ENCODE measurements at regions not wholly inside any gene's neighbourhood (a gene's known extent, or its start where the extent isn't known, plus 50 kb on each side); places are given as distances from the start of the nearest gene placed in this dataset.
"Not testable (repeated sequence)": the region's sequence is repeated elsewhere in the genome, so short reads cannot be mapped to it uniquely, and the experiment has no call there.

GRCh38 chr7:136324073-136324704, 347.0 kb upstream of the MTPN start:
- no peak for DNase-seq (ENCODE audit: low spot score)

DNA sequence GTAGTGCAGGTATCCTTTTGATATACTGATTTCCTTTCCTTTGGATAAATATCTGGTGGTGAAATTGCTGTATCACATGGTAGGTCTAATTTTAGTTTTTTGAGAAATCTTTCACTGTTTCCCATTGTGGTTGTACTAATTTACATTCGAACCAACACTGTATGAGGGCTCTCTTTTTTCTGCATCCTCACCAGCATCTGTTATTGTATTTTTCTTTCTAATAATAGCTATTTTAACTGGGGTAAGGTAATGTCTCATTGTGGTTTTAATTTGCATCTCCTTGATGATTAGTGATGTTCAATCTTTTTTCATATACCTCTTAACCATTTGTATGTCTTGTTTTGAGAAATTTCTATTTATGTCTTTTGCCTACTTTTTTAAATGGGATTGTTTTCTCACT, 335.4 kb upstream of the MTPN start:
- no peak for DNase-seq (ENCODE audit: low spot score)

DNA sequence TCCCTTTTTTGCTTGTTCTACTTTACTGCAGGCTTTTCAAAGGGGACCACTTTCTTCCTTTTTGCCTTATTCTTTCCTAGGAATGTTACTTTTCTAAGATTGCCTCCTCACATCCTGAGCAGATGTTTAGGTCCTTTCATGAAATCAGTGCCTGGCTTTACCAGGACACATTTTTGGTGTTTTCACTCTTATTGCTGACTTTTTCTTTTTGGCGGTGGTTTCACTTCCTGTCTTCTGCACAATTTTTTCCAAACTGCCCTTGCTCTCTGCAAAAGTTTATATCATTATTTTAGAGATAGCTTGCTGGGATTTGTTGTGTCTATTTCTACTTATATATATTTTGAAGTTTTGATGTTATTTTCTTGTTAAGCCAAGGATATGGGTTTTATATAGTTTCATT, 332.2 kb upstream of the MTPN start:
- DNase-seq (ENCODE audit: low spot score): no peak

- no peak for DNase-seq (ENCODE audit: low spot score)
Measured at GRCh38 chr7:136308230-136308629, 331.1 kb upstream of the MTPN start.

GRCh38 chr7:136303162-136303561, 326.0 kb upstream of the MTPN start:
- no peak for DNase-seq (ENCODE audit: low spot score)

DNA sequence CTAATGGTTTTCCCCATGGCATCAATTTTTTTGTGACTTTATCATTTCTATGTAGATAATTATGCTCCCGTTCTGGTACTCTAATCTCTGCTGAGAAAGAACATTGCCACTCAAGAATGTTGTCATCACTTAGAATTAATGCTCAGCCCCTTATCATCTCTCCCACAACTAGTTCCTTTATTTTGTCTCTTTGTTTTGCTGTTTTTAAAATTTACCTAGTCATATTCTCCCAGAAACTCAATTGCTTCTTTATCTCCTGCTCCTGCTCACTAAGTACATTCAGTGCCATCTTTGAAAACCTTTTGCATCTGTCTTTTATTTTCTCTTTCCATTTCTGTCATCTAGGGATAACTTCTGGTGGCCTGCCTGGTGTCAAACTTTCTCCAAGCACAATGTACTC, 324.9 kb upstream of the MTPN start:
- DNase-seq (ENCODE audit: low spot score): no peak

DNA sequence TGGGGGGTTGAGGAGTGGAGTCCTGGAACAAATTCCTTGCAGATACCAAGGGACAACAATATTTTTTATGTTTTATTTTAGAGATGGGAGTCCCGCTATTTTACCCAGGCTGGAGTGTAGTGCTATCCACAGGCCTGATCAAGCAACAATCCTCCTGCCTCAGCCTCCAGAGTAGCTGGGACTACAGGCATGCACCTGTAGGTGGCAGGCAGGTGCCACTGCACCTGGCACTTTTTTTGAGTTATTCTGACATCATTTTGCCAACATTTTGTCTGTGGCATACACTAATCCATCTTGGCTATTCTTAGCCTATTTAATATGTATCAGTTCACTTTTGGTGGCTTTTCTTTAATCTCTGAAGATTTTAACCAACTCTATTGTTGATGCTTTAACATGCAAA, 317.8 kb upstream of the MTPN start:
- DNase-seq (ENCODE audit: low spot score): no peak

DNA sequence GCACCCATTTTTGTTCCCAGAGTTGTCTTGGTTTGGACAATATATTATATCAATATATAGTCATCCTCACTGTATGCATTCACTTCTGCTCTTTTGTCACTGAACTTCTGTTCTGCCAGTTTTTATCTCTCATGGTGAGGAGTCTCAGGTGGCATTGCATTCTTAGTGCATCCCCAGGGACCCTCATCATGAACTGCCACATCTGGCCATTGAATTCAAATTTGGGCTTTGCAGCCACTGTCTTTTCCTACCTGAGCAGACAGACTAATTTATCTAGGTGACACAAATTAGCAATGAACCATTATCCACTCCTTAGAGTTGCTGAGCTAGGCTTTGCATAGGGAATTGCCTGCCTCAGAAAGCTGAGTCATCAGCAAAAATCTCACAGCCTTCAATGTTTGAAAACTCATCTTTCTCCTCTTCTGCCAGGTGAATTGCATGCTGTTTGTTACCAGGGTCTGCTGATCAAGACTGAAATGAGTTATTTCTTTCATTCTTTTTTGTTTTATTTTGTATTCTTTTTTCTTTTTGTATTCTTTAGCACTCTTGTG, 316.8 kb upstream of the MTPN start:
- DNase-seq (ENCODE audit: low spot score): no peak

DNA sequence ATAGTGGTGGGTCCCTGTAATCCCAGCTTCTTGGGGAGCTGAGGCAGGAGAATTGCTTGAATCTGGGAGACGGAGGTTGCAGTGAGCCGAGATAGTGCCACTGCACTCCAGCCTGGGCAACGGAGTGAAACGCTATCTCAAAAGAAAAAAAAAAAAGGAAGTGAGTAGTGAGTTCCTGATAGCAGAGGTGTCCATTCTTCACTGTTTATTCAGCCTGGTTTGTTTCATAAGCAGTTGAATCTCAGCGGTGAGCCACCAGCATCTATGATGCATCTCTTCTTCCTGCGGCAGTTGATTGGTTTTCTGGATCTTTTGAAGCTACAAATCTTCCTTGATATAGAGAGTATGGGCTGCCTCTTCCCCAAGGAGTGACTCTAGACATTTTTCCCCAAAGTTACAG, 316.1 kb upstream of the MTPN start:
- no peak for DNase-seq (ENCODE audit: low spot score)

DNA sequence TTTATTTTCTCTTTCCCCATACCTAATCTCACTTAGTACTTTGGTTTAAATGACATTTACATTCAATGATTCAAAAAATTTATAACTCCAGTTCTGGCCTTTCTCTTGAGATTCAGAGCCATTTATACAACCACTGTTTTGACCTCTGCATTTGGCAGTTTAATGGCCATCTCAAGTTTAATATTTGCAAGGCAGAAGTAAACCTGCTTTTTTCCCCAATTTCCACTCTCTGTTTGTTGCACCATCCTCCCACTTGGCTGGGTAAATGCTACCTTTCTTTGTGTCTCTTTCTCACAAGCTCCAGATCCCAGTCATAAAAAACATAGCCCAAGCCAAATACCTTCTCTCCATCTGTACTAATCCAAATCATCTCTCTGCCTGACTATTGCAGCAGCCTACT, 315.2 kb upstream of the MTPN start:
- no peak for DNase-seq (ENCODE audit: low spot score)

DNA sequence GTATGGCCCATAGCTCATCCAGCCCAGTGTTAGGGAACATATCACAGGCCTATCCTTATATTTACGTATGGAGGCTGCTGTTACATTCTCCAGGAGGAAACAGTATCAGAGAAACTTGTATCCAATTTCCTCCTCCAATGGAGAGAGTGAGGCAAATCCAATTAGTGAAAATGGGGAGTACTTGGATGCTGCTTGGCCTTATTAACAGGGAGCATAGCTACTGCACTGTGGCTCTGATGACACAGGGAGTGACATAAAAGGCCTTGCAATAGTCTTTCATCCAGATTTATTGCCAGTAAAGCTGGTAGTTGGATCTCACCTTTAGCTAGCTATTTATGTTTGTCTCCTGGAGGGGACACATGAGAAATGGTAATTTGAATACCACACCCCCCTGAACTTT, 313.2 kb upstream of the MTPN start:
- DNase-seq (ENCODE audit: low spot score): no peak

DNA sequence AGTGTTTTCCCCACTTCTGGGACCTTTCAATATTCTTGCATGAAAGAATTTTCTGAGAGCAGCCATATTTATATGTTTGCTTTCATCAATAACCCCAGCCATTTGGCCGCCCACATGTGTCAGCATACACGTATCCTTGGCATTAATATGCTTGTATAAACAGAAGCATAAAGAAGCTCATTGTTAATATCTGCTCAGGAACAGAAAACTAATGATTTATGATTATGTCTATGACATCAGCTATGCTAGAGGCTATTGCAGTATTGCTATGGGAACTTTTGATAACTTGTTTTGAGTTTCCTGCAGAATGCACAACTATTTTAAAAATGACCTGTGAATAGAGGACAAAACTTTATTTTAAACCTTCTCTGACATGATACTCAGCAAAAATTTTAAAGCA, 300.9 kb upstream of the MTPN start:
- peak; percentile 94 for DNase-seq (ENCODE audit: low spot score)

GRCh38 chr7:136275794-136276193, 298.6 kb upstream of the MTPN start:
- DNase-seq (ENCODE audit: low spot score): no peak

- no peak for DNase-seq (ENCODE audit: low spot score)
Measured at GRCh38 chr7:136274636-136275345, 297.6 kb upstream of the MTPN start.

- DNase-seq (ENCODE audit: low spot score): no peak
Measured at GRCh38 chr7:136272934-136273333, 295.8 kb upstream of the MTPN start.

DNA sequence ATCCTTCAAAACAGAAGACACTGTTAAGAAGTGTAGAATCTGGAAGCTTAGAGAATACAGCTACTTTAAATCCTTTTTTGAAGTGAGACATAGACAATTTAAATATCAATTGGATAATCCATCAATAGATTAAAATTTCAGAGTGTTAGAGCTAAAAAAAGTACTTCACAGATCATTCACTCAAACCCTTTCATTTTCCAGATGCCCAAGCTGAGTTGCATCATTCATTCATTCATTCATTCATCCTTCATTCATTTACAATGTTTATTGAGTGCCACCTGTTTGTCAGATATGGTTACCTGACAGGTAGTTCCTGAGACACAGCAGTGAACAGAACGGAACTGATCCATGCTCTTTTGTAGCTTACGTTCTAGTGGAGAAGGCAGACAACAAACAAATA, 290.7 kb upstream of the MTPN start:
- DNase-seq (ENCODE audit: low spot score): no peak

DNA sequence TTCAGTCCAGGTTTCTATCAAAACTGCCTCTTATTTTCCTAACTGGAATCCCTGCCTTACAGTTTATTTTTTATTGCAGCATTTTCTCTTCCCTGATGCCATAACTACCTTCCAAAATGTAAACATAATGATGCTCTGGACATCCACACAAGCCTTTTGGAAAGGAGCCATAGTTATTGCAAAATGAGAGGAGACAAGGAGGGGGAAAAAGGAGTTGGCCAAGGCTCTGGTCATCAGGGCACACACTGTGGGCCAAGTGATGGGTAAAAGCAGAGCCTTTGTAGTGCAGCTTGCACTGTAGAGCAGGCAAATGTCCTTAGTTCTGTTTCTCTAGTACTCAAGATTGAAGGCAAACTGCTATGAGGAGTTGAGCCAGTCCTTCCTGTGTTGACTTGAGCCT, 289.3 kb upstream of the MTPN start:
- no peak for DNase-seq (ENCODE audit: low spot score)

- DNase-seq (ENCODE audit: low spot score): not testable (repeated sequence)
Measured at GRCh38 chr7:136264304-136264703, 287.1 kb upstream of the MTPN start.

DNA sequence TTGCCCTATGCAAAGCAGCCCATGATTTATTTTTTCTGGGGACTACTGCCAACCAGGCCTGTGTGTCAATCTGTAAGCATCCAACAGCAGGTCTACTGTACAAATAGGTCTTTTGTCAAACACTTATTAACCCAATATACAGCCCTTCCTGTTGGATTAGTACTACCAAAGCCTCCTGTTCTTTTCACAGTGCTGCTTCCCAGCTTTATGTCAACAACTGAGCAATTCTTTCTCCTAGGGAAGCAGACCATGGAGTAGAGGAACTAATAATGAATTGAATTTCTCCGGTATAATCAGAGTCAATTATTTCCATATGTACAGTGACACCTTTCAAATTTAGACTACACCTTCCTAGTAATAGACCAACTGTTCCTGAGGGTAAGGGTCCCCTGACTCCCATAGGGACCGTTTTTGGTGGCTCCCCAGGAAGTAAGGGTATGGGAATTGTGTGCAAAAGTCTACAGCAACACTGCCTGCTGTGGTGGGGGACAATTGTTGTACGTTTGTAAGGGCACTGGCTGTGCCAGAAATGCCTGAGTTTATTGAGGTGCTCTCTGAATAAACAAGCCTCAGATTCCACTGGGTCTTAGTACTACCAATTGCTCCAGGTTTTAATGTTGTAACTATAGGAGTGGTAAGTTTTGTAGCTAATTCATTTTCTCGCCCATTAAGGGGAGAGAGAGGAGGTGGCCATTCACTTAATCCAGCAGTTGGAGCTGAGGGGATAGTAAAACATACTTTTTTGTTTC, 286.1 kb upstream of the MTPN start:
- DNase-seq (ENCODE audit: low spot score): peak; percentile 85

DNA sequence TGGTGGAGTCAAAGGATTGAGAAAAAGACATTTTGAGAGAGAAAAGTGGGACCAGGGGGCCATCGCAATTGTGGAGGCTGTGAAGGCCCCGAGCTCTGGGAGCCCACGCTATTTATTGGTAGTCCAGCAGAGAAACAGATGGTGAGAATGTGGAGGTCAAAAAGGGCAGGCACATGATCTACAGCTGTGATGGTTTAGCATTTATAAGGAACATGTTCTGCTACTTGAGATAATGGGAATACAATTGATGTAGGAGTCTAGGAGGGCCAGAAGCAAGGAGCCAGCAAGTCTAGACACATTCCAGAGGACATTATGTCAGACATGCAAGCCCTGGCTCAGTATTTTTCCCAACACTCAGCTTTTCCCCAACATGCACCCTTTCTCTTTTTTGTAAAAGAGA, 283.4 kb upstream of the MTPN start:
- not testable (repeated sequence) for DNase-seq (ENCODE audit: low spot score)

- DNase-seq (ENCODE audit: low spot score): no peak
Measured at GRCh38 chr7:136259074-136259473, 281.9 kb upstream of the MTPN start.

- no peak for DNase-seq (ENCODE audit: low spot score)
Measured at GRCh38 chr7:136256491-136256890, 279.3 kb upstream of the MTPN start.

DNA sequence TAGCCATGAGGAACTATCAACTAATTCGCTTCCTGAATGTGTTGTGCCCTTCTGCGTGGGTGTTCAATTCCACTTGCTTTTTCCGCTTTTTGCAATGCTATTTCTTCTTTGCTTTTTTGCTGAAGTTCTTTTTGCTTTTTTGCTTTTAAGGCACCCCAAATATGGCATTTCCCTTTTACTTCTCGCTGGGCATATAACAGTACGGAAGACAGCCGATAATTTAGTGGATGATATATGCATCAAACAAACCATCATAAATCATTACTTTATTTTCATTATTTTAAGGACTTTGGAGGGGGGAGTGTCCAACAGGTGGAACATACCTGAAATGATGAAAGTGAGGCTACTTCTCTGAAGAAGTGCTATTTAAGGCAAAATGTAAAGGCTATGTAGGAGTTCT, 277.0 kb upstream of the MTPN start:
- no peak for DNase-seq (ENCODE audit: low spot score)
